HFFc6 (cell line): ENCODE measurements at regions not wholly inside any gene's neighbourhood (a gene's known extent, or its start where the extent isn't known, plus 50 kb on each side); places are given as distances from the start of the nearest gene placed in this dataset.

Experiments
- DNase-seq: peaks from one replicate; pipeline ENCODE4 v3.0.0-alpha.2; 2018
- H3K27ac Mint-ChIP-seq: 2 replicates; pipeline ENCODE4 v1.8.0; 2020; ENCODE audit warnings: mild to moderate bottlenecking, mixed read lengths
- H3K27me3 Mint-ChIP-seq: 2 replicates; pipeline ENCODE4 v1.8.0; 2021; ENCODE audit warnings: mild to moderate bottlenecking, moderate library complexity, mixed read lengths; ENCODE audit not compliant: insufficient read depth
- H3K36me3 Mint-ChIP-seq: 2 replicates; pipeline ENCODE4 v1.8.0; 2021; ENCODE audit warnings: low read depth, mixed read lengths
- H3K4me1 Mint-ChIP-seq: 2 replicates; pipeline ENCODE4 v1.8.0; 2020; ENCODE audit warnings: low read depth, mixed read lengths
- H3K4me3 Mint-ChIP-seq: 2 replicates; pipeline ENCODE4 v1.8.0; 2020; ENCODE audit warnings: mild to moderate bottlenecking, moderate library complexity, mixed read lengths
- H3K9me3 Mint-ChIP-seq: 2 replicates; pipeline ENCODE4 v1.8.0; 2020; ENCODE audit warnings: mild to moderate bottlenecking, mixed read lengths
- TF ChIP-seq, protein P1 (sequence below): fragments of 200-600 bp; sonication (generic); IDR thresholded peaks from 2 replicates; pipeline ENCODE4 v1.5.0; 2021; ENCODE audit warnings: antibody characterized with exemption, mild to moderate bottlenecking

DNA sequence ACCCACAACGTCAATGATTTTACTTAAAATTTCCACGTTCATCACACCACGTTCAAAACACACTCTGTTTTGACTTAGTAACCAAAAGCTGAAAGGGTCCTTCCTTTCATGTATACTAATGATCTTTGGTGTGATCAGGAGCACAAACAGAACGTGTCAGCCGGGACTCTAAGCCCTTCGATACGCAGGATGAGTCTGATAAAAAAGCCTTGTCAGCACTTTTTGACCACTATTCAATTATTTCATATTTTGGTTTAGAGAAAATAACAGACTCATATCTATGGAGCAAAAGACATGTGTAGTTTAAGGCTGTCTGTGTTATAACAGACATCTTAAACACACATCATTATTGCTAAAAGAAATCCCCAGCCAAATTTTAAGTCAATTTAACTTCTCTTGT, 345.3 kb downstream of the ZNF516 start:
- no peak for DNase-seq
- Mint-ChIP-seq H3K4me1 (no peaks in the 10 kb centered on the region), H3K27me3 (no peaks in the 10 kb centered on the region; the same call in none of the 2 replicates), H3K9me3 (peaks cover 23% of the 10 kb centered on the region), H3K36me3 (no peaks in the 10 kb centered on the region), H3K4me3 (no peak overlapping the region), H3K27ac (no peak overlapping the region)
- TF ChIP-seq, protein P1, sequence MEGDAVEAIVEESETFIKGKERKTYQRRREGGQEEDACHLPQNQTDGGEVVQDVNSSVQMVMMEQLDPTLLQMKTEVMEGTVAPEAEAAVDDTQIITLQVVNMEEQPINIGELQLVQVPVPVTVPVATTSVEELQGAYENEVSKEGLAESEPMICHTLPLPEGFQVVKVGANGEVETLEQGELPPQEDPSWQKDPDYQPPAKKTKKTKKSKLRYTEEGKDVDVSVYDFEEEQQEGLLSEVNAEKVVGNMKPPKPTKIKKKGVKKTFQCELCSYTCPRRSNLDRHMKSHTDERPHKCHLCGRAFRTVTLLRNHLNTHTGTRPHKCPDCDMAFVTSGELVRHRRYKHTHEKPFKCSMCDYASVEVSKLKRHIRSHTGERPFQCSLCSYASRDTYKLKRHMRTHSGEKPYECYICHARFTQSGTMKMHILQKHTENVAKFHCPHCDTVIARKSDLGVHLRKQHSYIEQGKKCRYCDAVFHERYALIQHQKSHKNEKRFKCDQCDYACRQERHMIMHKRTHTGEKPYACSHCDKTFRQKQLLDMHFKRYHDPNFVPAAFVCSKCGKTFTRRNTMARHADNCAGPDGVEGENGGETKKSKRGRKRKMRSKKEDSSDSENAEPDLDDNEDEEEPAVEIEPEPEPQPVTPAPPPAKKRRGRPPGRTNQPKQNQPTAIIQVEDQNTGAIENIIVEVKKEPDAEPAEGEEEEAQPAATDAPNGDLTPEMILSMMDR: no peak

DNA sequence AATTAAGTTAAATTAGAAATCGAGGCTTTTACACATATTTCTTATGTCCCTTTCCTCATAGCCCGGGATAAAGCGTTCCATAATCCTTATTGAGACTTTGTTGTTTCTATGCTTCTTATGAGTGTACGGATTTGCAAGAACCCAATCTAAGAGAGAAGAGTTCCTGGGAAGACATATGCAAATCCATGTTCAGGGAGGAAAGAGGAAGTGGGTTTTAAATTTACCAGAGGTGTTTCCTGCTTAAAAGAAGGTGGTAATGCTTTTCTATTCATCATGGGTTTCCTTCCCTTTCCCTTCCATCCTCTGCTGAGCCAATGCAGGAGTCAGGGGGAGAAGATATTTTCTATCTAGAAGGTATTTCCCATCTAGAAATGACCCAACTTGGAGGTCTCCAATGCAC, 345.8 kb downstream of the ZNF516 start:
- no peaks in the 10 kb centered on the region; the same call in none of the 2 replicates for H3K27me3 Mint-ChIP-seq
- no peak overlapping the region for H3K27ac Mint-ChIP-seq
- no peaks in the 10 kb centered on the region for H3K36me3 Mint-ChIP-seq
- H3K4me3 Mint-ChIP-seq: no peak overlapping the region
- DNase-seq: no peak
- H3K4me1 Mint-ChIP-seq: no peaks in the 10 kb centered on the region
- H3K9me3 Mint-ChIP-seq: peaks cover 23% of the 10 kb centered on the region
- TF ChIP-seq, protein P1: no peak

DNA sequence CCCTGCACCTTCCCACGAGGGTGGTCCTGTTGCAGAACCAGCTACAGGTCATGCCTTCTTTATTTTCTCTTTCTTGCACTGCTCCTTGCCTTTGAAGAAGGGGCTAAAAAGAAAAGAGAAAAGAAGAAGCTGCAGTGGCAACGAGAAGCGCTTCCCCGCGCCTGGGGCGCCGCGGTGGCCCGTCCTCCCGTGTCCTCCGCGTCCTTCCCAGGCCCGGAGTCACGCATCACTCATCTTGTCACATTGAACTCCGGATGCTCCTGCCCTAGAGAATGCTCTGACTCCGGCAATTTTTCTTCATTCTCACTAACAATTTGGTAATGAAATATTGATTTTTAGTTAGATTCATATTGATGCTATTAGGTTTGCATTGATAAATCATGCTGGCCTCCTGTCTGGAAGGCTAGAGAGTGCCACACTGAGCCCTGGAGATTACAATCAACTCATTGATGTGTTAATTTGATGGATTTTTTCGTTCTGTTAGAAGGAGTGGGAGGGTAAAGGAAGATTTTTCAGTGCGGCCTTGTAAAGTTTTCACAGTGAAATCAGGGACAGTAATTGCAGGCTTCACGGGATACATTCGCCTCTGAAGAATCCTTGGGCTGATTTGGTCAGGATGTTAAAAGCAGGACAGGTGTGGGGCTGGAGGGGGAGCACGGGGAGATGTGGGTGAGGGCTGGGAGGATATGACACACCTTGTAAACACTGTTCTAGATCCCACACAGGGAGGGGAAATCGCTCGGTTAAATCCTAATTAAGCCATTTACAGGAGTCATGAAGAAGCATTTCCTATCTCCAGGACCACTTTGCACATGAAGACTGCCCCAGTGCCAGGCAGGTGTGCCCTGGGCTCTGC, 349.3 kb downstream of the ZNF516 start:
- TF ChIP-seq, protein P1: no peak
- DNase-seq: no peak
- Mint-ChIP-seq H3K27ac (no peak overlapping the region), H3K4me1 (no peaks in the 10 kb centered on the region), H3K27me3 (peaks cover 3% of the 10 kb centered on the region; the same call in 1 of the 2 replicates), H3K4me3 (no peak overlapping the region), H3K9me3 (peaks cover 31% of the 10 kb centered on the region), H3K36me3 (no peaks in the 10 kb centered on the region)

DNA sequence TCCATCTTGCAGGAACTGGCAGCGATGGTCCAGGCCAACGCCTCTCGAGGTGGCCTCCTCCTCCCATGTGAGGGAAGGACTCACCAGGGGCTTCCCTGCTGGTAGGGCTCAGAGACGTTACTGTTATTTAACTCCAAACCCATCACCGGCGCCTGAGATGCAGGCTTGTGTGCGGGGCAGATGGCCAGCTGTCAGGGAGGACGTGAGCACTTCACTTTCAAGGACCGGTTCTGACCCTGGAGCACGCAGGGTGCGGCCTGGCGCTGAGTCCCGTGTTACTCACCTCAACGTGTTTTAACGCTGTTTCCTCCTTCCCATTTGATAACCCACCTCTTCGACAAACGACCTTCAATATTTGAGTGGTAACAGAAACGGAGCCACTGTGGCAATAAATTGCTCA, 350.2 kb downstream of the ZNF516 start:
- Mint-ChIP-seq H3K36me3 (no peaks in the 10 kb centered on the region), H3K27ac (no peak overlapping the region), H3K9me3 (peaks cover 31% of the 10 kb centered on the region), H3K4me3 (no peak overlapping the region), H3K27me3 (peaks cover 3% of the 10 kb centered on the region), H3K4me1 (no peaks in the 10 kb centered on the region)
- TF ChIP-seq, protein P1: no peak
- no peak for DNase-seq

DNA sequence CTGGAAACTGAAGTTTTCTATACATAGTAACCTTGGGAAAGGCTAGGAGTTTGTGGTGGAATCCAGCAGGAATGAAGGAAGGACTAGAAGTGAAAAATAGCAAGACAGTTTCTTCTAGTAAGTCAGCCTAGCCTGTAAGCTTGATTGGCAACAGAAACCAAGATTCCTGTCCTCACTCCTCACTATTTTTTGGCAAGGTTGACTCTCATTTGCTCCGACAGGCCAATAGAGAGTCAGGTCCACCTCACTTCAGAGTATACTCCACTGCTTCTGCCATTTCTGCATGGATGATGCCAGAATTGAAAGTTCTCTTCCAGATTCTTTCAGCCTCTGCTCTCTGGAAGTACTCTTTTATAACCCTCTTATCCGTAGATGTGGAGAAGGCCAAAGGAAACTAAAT, 352.4 kb downstream of the ZNF516 start:
- Mint-ChIP-seq H3K36me3 (no peaks in the 10 kb centered on the region), H3K4me3 (no peak overlapping the region), H3K9me3 (peaks cover 20% of the 10 kb centered on the region), H3K4me1 (no peaks in the 10 kb centered on the region), H3K27me3 (peaks cover 4% of the 10 kb centered on the region), H3K27ac (no peak overlapping the region)
- no peak for DNase-seq
- TF ChIP-seq, protein P1: no peak
